KOPT-K1 (cell line): ENCODE measurements at regions not wholly inside any gene's neighbourhood (a gene's known extent, or its start where the extent isn't known, plus 50 kb on each side); places are given as distances from the start of the nearest gene placed in this dataset.
"Not testable (repeated sequence)": the region's sequence is repeated elsewhere in the genome, so short reads cannot be mapped to it uniquely, and the experiment has no call there.

Experiments
- H3K27ac ChIP-seq: fragments of 200-600 bp; sonication (generic); 2 replicates; pipeline ENCODE4 v1.5.1; 2016; ENCODE audit warnings: antibody characterized with exemption, mild to moderate bottlenecking, low read depth, low read length; ENCODE audit not compliant: poor library complexity, severe bottlenecking
- H3K36me3 ChIP-seq: fragments of 200-600 bp; sonication (generic); 2 replicates; pipeline ENCODE4 v1.5.1; 2017; ENCODE audit warnings: antibody characterized with exemption, mild to moderate bottlenecking, low read length, moderate library complexity; ENCODE audit not compliant: insufficient read depth
- H3K9me3 ChIP-seq: fragments of 200-600 bp; sonication (generic); 2 replicates; pipeline ENCODE4 v1.5.1; 2017; ENCODE audit warnings: antibody characterized with exemption, low read length, mild to moderate bottlenecking; ENCODE audit not compliant: insufficient read depth, poor library complexity, severe bottlenecking

GRCh38 chr9:61628951-61629350 is 439.1 kb downstream of the SPATA31A7 start:
- H3K27ac ChIP-seq, H3K36me3 ChIP-seq, H3K9me3 ChIP-seq: not testable (repeated sequence)

GRCh38 chr9:61634192-61634591 is 444.4 kb downstream of the SPATA31A7 start:
- no peaks in the 10 kb centered on the region for H3K9me3 ChIP-seq
- H3K27ac ChIP-seq = no peak overlapping the region
- no peaks in the 10 kb centered on the region for H3K36me3 ChIP-seq

- peaks cover 12% of the 10 kb centered on the region for H3K9me3 ChIP-seq
- H3K36me3 ChIP-seq, H3K27ac ChIP-seq: not testable (repeated sequence)
Measured at GRCh38 chr9:61664232-61664631, 474.4 kb downstream of the SPATA31A7 start.

GRCh38 chr9:61665330-61665751 is 475.5 kb downstream of the SPATA31A7 start:
- Histone ChIP-seq H3K36me3 (no peaks in the 10 kb centered on the region), H3K27ac (no peak overlapping the region), H3K9me3 (peaks cover 23% of the 10 kb centered on the region)

- H3K9me3 ChIP-seq = peaks cover 28% of the 10 kb centered on the region
- H3K36me3 ChIP-seq = no peaks in the 10 kb centered on the region
Measured at GRCh38 chr9:61665829-61666228, 476.0 kb downstream of the SPATA31A7 start.

GRCh38 chr9:61666310-61666709 is 476.5 kb downstream of the SPATA31A7 start:
- Histone ChIP-seq H3K36me3 (no peaks in the 10 kb centered on the region), H3K27ac (no peak overlapping the region), H3K9me3 (peaks cover 33% of the 10 kb centered on the region)

More at GRCh38 chr9:61665829-61666228, 476.0 kb downstream of the SPATA31A7 start:
- no peak overlapping the region for H3K27ac ChIP-seq

GRCh38 chr9:61666849-61667371 is 477.1 kb downstream of the SPATA31A7 start:
- Histone ChIP-seq H3K36me3 (no peaks in the 10 kb centered on the region), H3K27ac (no peak overlapping the region), H3K9me3 (peaks cover 39% of the 10 kb centered on the region)

- Histone ChIP-seq H3K9me3 (peaks cover 46% of the 10 kb centered on the region), H3K36me3 (no peaks in the 10 kb centered on the region)
Measured at GRCh38 chr9:61667559-61668121, 477.8 kb downstream of the SPATA31A7 start.

GRCh38 chr9:61668201-61668600 is 478.4 kb downstream of the SPATA31A7 start:
- H3K27ac ChIP-seq, H3K36me3 ChIP-seq: not testable (repeated sequence)
- peaks cover 52% of the 10 kb centered on the region for H3K9me3 ChIP-seq

More at GRCh38 chr9:61667559-61668121, 477.8 kb downstream of the SPATA31A7 start:
- no peak overlapping the region for H3K27ac ChIP-seq

- Histone ChIP-seq H3K9me3 (peaks cover 58% of the 10 kb centered on the region), H3K36me3 (no peaks in the 10 kb centered on the region), H3K27ac (no peak overlapping the region)
Measured at GRCh38 chr9:61668846-61669245, 479.0 kb downstream of the SPATA31A7 start.

- Histone ChIP-seq H3K9me3 (peaks cover 58% of the 10 kb centered on the region), H3K36me3 (no peaks in the 10 kb centered on the region), H3K27ac (no peak overlapping the region)
Measured at GRCh38 chr9:61669352-61669751, 479.5 kb downstream of the SPATA31A7 start.

- H3K36me3 ChIP-seq, H3K27ac ChIP-seq: not testable (repeated sequence)
- H3K9me3 ChIP-seq = peaks cover 58% of the 10 kb centered on the region
Measured at GRCh38 chr9:61669831-61670505, 480.1 kb downstream of the SPATA31A7 start.

- Histone ChIP-seq H3K27ac (no peak overlapping the region), H3K36me3 (no peaks in the 10 kb centered on the region), H3K9me3 (peaks cover 58% of the 10 kb centered on the region)
Measured at GRCh38 chr9:61670616-61671015, 480.8 kb downstream of the SPATA31A7 start.

GRCh38 chr9:61671276-61671973 is 481.6 kb downstream of the SPATA31A7 start:
- Histone ChIP-seq H3K36me3 (no peaks in the 10 kb centered on the region), H3K9me3 (peaks cover 58% of the 10 kb centered on the region), H3K27ac (no peak overlapping the region)

GRCh38 chr9:61672107-61672541 is 482.3 kb downstream of the SPATA31A7 start:
- not testable (repeated sequence) for H3K36me3 ChIP-seq, H3K27ac ChIP-seq
- peaks cover 55% of the 10 kb centered on the region for H3K9me3 ChIP-seq
